Mesenchymal stem cell (in vitro differentiated cells and primary cell): ENCODE measurements at regions not wholly inside any gene's neighbourhood (a gene's known extent, or its start where the extent isn't known, plus 50 kb on each side); places are given as distances from the start of the nearest gene placed in this dataset.

Source experiments
- DNase-seq: peaks from one replicate; pipeline ENCODE4 v3.0.0-alpha.2; 2013
- H2AFZ ChIP-seq: one replicate; pipeline ENCODE4 v1.6.1; 2013; ENCODE audit warnings: low read depth, mild to moderate bottlenecking, control low read depth, inconsistent platforms, low read length, moderate library complexity
- H2AK5ac ChIP-seq: 2 replicates; pipeline ENCODE4 v1.6.1; 2013; ENCODE audit warnings: low read length, moderate library complexity, mild to moderate bottlenecking, inconsistent platforms; ENCODE audit not compliant: severe bottlenecking
- H2BK120ac ChIP-seq: one replicate; pipeline ENCODE4 v1.6.1; 2013; ENCODE audit warnings: low read depth, mild to moderate bottlenecking, inconsistent platforms, low read length, moderate library complexity
- H2BK12ac ChIP-seq, 2 experiments: one replicate each; pipeline ENCODE4 v1.6.1; 2013; ENCODE audit warnings: inconsistent platforms in 2 of 2, low read length in 2 of 2, mild to moderate bottlenecking in 2 of 2, moderate library complexity in 2 of 2, control low read depth in 1 of 2
- H2BK15ac ChIP-seq: one replicate; pipeline ENCODE4 v1.6.1; 2013; ENCODE audit warnings: mild to moderate bottlenecking, low read depth, inconsistent platforms; ENCODE audit not compliant: poor library complexity, severe bottlenecking
- H2BK5ac ChIP-seq: 2 replicates; pipeline ENCODE4 v1.6.1; 2013; ENCODE audit warnings: low read depth, mild to moderate bottlenecking, low read length, control low read depth, inconsistent platforms; ENCODE audit not compliant: poor library complexity, severe bottlenecking
- H3K14ac ChIP-seq, 2 experiments: one replicate each; pipeline ENCODE4 v1.6.1; 2013; ENCODE audit warnings: inconsistent platforms in 2 of 2, low read length in 2 of 2, control low read depth in 1 of 2, mild to moderate bottlenecking in 1 of 2, moderate library complexity in 1 of 2
- H3K18ac ChIP-seq, 2 experiments: one replicate each; pipeline ENCODE4 v1.6.1; 2013; ENCODE audit warnings: inconsistent platforms in 2 of 2, low read length in 2 of 2, control low read depth in 1 of 2, low read depth in 1 of 2, mild to moderate bottlenecking in 1 of 2
- H3K23ac ChIP-seq, 2 experiments: one replicate each; pipeline ENCODE4 v1.6.1; 2013; ENCODE audit warnings: inconsistent platforms in 2 of 2, low read length in 2 of 2, mild to moderate bottlenecking in 2 of 2, moderate library complexity in 2 of 2, control low read depth in 1 of 2
- H3K27ac ChIP-seq: 2 replicates; pipeline ENCODE4 v1.5.1; 2013; ENCODE audit warnings: mild to moderate bottlenecking, moderate library complexity, low read length, control low read depth, inconsistent platforms; ENCODE audit not compliant: poor library complexity, severe bottlenecking
- H3K27me3 ChIP-seq, 2 experiments: 2 replicates each; pipeline versions ENCODE4 v1.6.1 to v1.7.0; 2013; ENCODE audit warnings: low read length in 2 of 2, mild to moderate bottlenecking in 2 of 2, moderate library complexity in 2 of 2, control low read depth in 1 of 2, inconsistent platforms in 1 of 2; ENCODE audit not compliant: control insufficient read depth in 1 of 2, insufficient read depth in 1 of 2
- H3K36me3 ChIP-seq, 2 experiments: 2 replicates each; pipeline versions ENCODE4 v1.6.1 to v1.7.0; 2013; ENCODE audit warnings: low read length in 2 of 2, control low read depth in 1 of 2, inconsistent platforms in 1 of 2, low read depth in 1 of 2, mild to moderate bottlenecking in 1 of 2; ENCODE audit not compliant: insufficient read depth in 2 of 2, control insufficient read depth in 1 of 2
- H3K4ac ChIP-seq, 2 experiments: one replicate each; pipeline ENCODE4 v1.6.1; 2013; ENCODE audit warnings: inconsistent platforms in 2 of 2, low read length in 2 of 2, mild to moderate bottlenecking in 2 of 2, moderate library complexity in 2 of 2, control low read depth in 1 of 2, low read depth in 1 of 2
- H3K4me1 ChIP-seq: 2 replicates; pipeline ENCODE4 v1.6.1; 2013; ENCODE audit warnings: low read depth, low read length, control low read depth; ENCODE audit not compliant: control insufficient read depth, insufficient read depth
- H3K4me2 ChIP-seq: 2 replicates; pipeline ENCODE4 v1.6.1; 2013; ENCODE audit warnings: low read length, mild to moderate bottlenecking, inconsistent platforms; ENCODE audit not compliant: poor library complexity, severe bottlenecking
- H3K4me3 ChIP-seq, 2 experiments: 2 replicates each; pipeline versions ENCODE4 v1.5.1 to v1.7.0; 2013; ENCODE audit warnings: low read length in 2 of 2, mild to moderate bottlenecking in 2 of 2, control low read depth in 1 of 2, low read depth in 1 of 2; ENCODE audit not compliant: insufficient read depth in 1 of 2
- H3K79me1 ChIP-seq: replicated peaks from 2 replicates; pipeline ENCODE4 v1.6.1; 2013; ENCODE audit warnings: mild to moderate bottlenecking, control low read depth, low read length, inconsistent platforms; ENCODE audit not compliant: poor library complexity, severe bottlenecking
- H3K9ac ChIP-seq: 2 replicates; pipeline ENCODE4 v1.7.0; 2013; ENCODE audit warnings: mild to moderate bottlenecking, low read length, moderate library complexity
- H3K9me3 ChIP-seq: 2 replicates; pipeline ENCODE4 v1.7.0; 2013; ENCODE audit warnings: mild to moderate bottlenecking, low read length; ENCODE audit not compliant: control insufficient read depth
- H4K8ac ChIP-seq: one replicate; pipeline ENCODE4 v1.6.1; 2013; ENCODE audit warnings: inconsistent platforms, mild to moderate bottlenecking, low read length, moderate library complexity
- H4K91ac ChIP-seq: one replicate; pipeline ENCODE4 v1.6.1; 2013; ENCODE audit warnings: mild to moderate bottlenecking, low read length, inconsistent platforms
- WGBS: methylation state at CpG from one replicate; pipeline ENCODE4 v1.1.7; 2013; ENCODE audit warnings: mixed read lengths; 5-methylcytosine and 5-hydroxymethylcytosine counted together

GRCh38 chr9:96175796-96176195 is 126.2 kb downstream of the HSD17B3 start:
- H3K79me1 ChIP-seq, result no peaks in the 10 kb centered on the region
- no peak overlapping the region for H2BK12ac ChIP-seq
- peaks cover 4 to 28% of the 10 kb centered on the region in 2 experiments for H3K27me3 ChIP-seq
- H3K27ac ChIP-seq, result no peak overlapping the region
- DNase-seq, result no peak
- H3K4me2 ChIP-seq, result no peak overlapping the region
- no peak overlapping the region for H3K4ac ChIP-seq
- H3K14ac ChIP-seq, result no peak overlapping the region
- H3K4me3 ChIP-seq, result no peak overlapping the region
- H2AK5ac ChIP-seq, result no peak overlapping the region
- H4K8ac ChIP-seq, result no peak overlapping the region
- H3K4me1 ChIP-seq, result no peaks in the 10 kb centered on the region
- H2AFZ ChIP-seq, result no peak overlapping the region
- H4K91ac ChIP-seq, result no peak overlapping the region
- no peaks in the 10 kb centered on the region for H3K9me3 ChIP-seq
- no peak overlapping the region for H3K18ac ChIP-seq
- H3K23ac ChIP-seq, result no peak overlapping the region
- H3K36me3 ChIP-seq, result no peaks in the 10 kb centered on the region
- H2BK15ac ChIP-seq, result no peak overlapping the region
- H3K9ac ChIP-seq, result no peak overlapping the region
- no peak overlapping the region for H2BK120ac ChIP-seq
- no peak overlapping the region for H2BK5ac ChIP-seq

- H3K18ac ChIP-seq, result no peak overlapping the region
- no peak overlapping the region for H3K23ac ChIP-seq
- no peaks in the 10 kb centered on the region for H3K36me3 ChIP-seq
- H3K4me3 ChIP-seq, result no peak overlapping the region
- H3K4me2 ChIP-seq, result no peak overlapping the region
- no peak overlapping the region for H2BK12ac ChIP-seq
- H2BK15ac ChIP-seq, result no peak overlapping the region
- no peak overlapping the region for H2BK5ac ChIP-seq
- no peak overlapping the region for H3K9ac ChIP-seq
- H3K9me3 ChIP-seq, result no peaks in the 10 kb centered on the region
- H3K27me3 ChIP-seq, result peaks cover 4 to 25% of the 10 kb centered on the region in 2 experiments
- H4K8ac ChIP-seq, result no peak overlapping the region
- no peak overlapping the region for H3K14ac ChIP-seq
- H3K27ac ChIP-seq, result no peak overlapping the region
- H2AFZ ChIP-seq, result no peak overlapping the region
- WGBS, result 100% methylated on average over 1 of the region's 1 CpG
- no peak for DNase-seq
- no peak overlapping the region for H3K4ac ChIP-seq
- no peak overlapping the region for H2AK5ac ChIP-seq
- no peaks in the 10 kb centered on the region for H3K79me1 ChIP-seq
- H3K4me1 ChIP-seq, result no peaks in the 10 kb centered on the region
- no peak overlapping the region for H2BK120ac ChIP-seq
- H4K91ac ChIP-seq, result no peak overlapping the region
Measured at GRCh38 chr9:96175001-96175400, 127.0 kb downstream of the HSD17B3 start.

- no peak overlapping the region for H3K4ac ChIP-seq
- no peak overlapping the region for H4K8ac ChIP-seq
- H3K14ac ChIP-seq, result no peak overlapping the region
- H2AFZ ChIP-seq, result no peak overlapping the region
- no peak overlapping the region for H2BK5ac ChIP-seq
- no peak overlapping the region for H3K23ac ChIP-seq
- H3K4me1 ChIP-seq, result peaks cover 5% of the 10 kb centered on the region
- no peak overlapping the region for H3K4me2 ChIP-seq
- no peak for DNase-seq
- no peak overlapping the region for H3K9ac ChIP-seq
- no peak overlapping the region for H2AK5ac ChIP-seq
- no peak overlapping the region for H2BK12ac ChIP-seq
- H3K4me3 ChIP-seq, result no peak overlapping the region
- no peak overlapping the region for H3K18ac ChIP-seq
- no peak overlapping the region for H2BK15ac ChIP-seq
- H4K91ac ChIP-seq, result no peak overlapping the region
- H2BK120ac ChIP-seq, result no peak overlapping the region
- WGBS, result 94% methylated on average over 3 of the region's 3 CpGs
- no peaks in the 10 kb centered on the region for H3K36me3 ChIP-seq
- no peaks in the 10 kb centered on the region for H3K9me3 ChIP-seq
- peaks cover 4 to 20% of the 10 kb centered on the region in 2 experiments for H3K27me3 ChIP-seq
- no peak overlapping the region for H3K27ac ChIP-seq
- H3K79me1 ChIP-seq, result no peaks in the 10 kb centered on the region
Measured at GRCh38 chr9:96174371-96174770, 127.6 kb downstream of the HSD17B3 start.

- H4K8ac ChIP-seq, result no peak overlapping the region
- H3K23ac ChIP-seq, result no peak overlapping the region
- peak; percentile 11 for DNase-seq
- H4K91ac ChIP-seq, result no peak overlapping the region
- H2BK5ac ChIP-seq, result no peak overlapping the region
- no peak overlapping the region for H3K4ac ChIP-seq
- 91% methylated on average over 6 of the region's 7 CpGs for WGBS
- H3K18ac ChIP-seq, result no peak overlapping the region
- H2BK12ac ChIP-seq, result no peak overlapping the region
- peaks cover 10 to 20% of the 10 kb centered on the region in 2 experiments for H3K27me3 ChIP-seq
- H3K4me1 ChIP-seq, result peaks cover 11% of the 10 kb centered on the region
- no peak overlapping the region for H3K14ac ChIP-seq
- H3K9me3 ChIP-seq, result no peaks in the 10 kb centered on the region
- no peak overlapping the region for H2AFZ ChIP-seq
- no peak overlapping the region for H2BK15ac ChIP-seq
- no peak overlapping the region for H2AK5ac ChIP-seq
- no peak overlapping the region for H3K27ac ChIP-seq
- no peak overlapping the region for H3K4me3 ChIP-seq
- H3K9ac ChIP-seq, result no peak overlapping the region
- no peak overlapping the region for H3K4me2 ChIP-seq
- peak overlapping the region; percentile 7 for H2BK120ac ChIP-seq
- H3K36me3 ChIP-seq, result no peaks in the 10 kb centered on the region
- no peaks in the 10 kb centered on the region for H3K79me1 ChIP-seq
Measured at GRCh38 chr9:96173640-96174039, 128.3 kb downstream of the HSD17B3 start.
